ENCODE measurements at regions not wholly inside any gene's neighbourhood (a gene's known extent, or its start where the extent isn't known, plus 50 kb on each side); places are given as distances from the start of the nearest gene placed in this dataset.
"Not testable (repeated sequence)": the region's sequence is repeated elsewhere in the genome, so short reads cannot be mapped to it uniquely, and the experiment has no call there.

DNA sequence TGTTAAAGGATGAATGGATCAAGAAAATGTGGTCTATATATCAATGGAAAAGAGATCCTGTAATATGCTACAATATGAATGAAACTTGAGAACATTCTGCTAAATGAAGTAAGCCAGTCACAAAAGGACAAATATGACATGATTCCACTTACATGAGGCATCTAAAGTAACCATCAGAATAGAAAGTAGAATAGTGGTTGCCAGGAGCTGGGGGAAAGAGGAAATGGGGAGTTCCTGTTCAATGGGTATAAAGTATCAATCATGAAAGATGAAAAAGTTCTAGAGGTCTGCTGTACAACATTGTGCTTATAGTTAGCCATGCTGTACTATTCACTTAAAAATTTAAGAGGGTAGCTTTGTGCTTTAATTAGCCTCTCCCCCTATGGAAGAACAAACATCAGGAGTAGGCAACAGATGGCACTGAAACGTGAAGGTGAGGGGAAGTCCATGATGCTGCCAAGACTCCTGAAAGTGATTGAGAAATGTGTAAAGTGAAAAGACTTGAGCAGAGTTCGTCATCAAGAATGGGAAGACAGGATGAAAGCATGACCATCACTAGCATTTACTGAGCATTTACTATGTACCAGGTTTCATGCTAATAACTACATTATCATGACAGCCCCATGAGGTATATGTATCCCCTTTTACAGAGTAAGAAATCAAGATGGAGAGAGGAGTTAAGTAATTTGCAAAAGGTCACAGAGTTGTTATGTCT, 167.2 kb downstream of the CYB561 start:
- TF ChIP-seq, protein P1, sequence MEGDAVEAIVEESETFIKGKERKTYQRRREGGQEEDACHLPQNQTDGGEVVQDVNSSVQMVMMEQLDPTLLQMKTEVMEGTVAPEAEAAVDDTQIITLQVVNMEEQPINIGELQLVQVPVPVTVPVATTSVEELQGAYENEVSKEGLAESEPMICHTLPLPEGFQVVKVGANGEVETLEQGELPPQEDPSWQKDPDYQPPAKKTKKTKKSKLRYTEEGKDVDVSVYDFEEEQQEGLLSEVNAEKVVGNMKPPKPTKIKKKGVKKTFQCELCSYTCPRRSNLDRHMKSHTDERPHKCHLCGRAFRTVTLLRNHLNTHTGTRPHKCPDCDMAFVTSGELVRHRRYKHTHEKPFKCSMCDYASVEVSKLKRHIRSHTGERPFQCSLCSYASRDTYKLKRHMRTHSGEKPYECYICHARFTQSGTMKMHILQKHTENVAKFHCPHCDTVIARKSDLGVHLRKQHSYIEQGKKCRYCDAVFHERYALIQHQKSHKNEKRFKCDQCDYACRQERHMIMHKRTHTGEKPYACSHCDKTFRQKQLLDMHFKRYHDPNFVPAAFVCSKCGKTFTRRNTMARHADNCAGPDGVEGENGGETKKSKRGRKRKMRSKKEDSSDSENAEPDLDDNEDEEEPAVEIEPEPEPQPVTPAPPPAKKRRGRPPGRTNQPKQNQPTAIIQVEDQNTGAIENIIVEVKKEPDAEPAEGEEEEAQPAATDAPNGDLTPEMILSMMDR (IDR thresholded peaks at IDR 0.05; ENCODE audit: insufficient read depth, low read depth, low read length): no peak
- no peak for DNase-seq (ENCODE audit: low read depth)
- CTCF ChIA-PET: no interaction called here
- Histone ChIP-seq H3K4me3 (ENCODE audit: low read depth, low read length) (no peak overlapping the region), H3K36me3 (ENCODE audit: control insufficient read depth, insufficient read depth, low read length) (no peaks in the 10 kb centered on the region), H3K27me3 (ENCODE audit: control insufficient read depth, insufficient read depth, low read length) (no peaks in the 10 kb centered on the region)
- POLR2A ChIA-PET: no interaction called here

GRCh38 chr17:63279498-63280230, 166.4 kb downstream of the CYB561 start:
- DNase-seq (ENCODE audit: low read depth): peak; percentile 42
- H3K36me3 ChIP-seq (ENCODE audit: control insufficient read depth, insufficient read depth, low read length): no peaks in the 10 kb centered on the region
- TF ChIP-seq, protein P1 (IDR thresholded peaks at IDR 0.05; ENCODE audit: insufficient read depth, low read depth, low read length): no peak
- no peaks in the 10 kb centered on the region for H3K27me3 ChIP-seq (ENCODE audit: control insufficient read depth, insufficient read depth, low read length)
- POLR2A ChIA-PET: interaction anchor here (0.6 kb wide), 1 partner anchor 415 kb away, joined by 4 read pairs; no protein-coding TSS in a partner anchor
- CTCF ChIA-PET: no interaction called here
- H3K4me3 ChIP-seq (ENCODE audit: low read depth, low read length): no peak overlapping the region

GRCh38 chr17:63282455-63282854, 163.7 kb downstream of the CYB561 start:
- no peaks in the 10 kb centered on the region for H3K27me3 ChIP-seq (ENCODE audit: control insufficient read depth, insufficient read depth, low read length)
- H3K4me3 ChIP-seq (ENCODE audit: low read depth, low read length): no peak overlapping the region
- POLR2A ChIA-PET: no interaction called here
- no peaks in the 10 kb centered on the region for H3K36me3 ChIP-seq (ENCODE audit: control insufficient read depth, insufficient read depth, low read length)
- CTCF ChIA-PET: no interaction called here
- DNase-seq (ENCODE audit: low read depth): no peak
- TF ChIP-seq, protein P1 (IDR thresholded peaks at IDR 0.05; ENCODE audit: insufficient read depth, low read depth, low read length): no peak

- POLR2A ChIA-PET: no interaction called here
- no peak for DNase-seq (ENCODE audit: low read depth)
Observed at GRCh38 chr17:63285551-63285950, 160.6 kb downstream of the CYB561 start.

GRCh38 chr17:63286254-63286653, 159.9 kb downstream of the CYB561 start:
- no peak for DNase-seq (ENCODE audit: low read depth)
- ChIA-PET POLR2A (no interaction called here), CTCF (no interaction called here)
- TF ChIP-seq, protein P1 (IDR thresholded peaks at IDR 0.05; ENCODE audit: insufficient read depth, low read depth, low read length): no peak
- no peak overlapping the region for H3K4me3 ChIP-seq (ENCODE audit: low read depth, low read length)
- no peaks in the 10 kb centered on the region for H3K36me3 ChIP-seq (ENCODE audit: control insufficient read depth, insufficient read depth, low read length)
- H3K27me3 ChIP-seq (ENCODE audit: control insufficient read depth, insufficient read depth, low read length): no peaks in the 10 kb centered on the region

More at GRCh38 chr17:63285551-63285950, 160.6 kb downstream of the CYB561 start:
- CTCF ChIA-PET: interaction anchor here (1.0 kb wide), 1 partner anchor 140 kb away, joined by 3 read pairs; no protein-coding TSS in a partner anchor
- Histone ChIP-seq H3K36me3 (ENCODE audit: control insufficient read depth, insufficient read depth, low read length) (no peaks in the 10 kb centered on the region), H3K27me3 (ENCODE audit: control insufficient read depth, insufficient read depth, low read length) (no peaks in the 10 kb centered on the region), H3K4me3 (ENCODE audit: low read depth, low read length) (no peak overlapping the region)
- TF ChIP-seq, protein P1 (IDR thresholded peaks at IDR 0.05; ENCODE audit: insufficient read depth, low read depth, low read length): no peak

DNA sequence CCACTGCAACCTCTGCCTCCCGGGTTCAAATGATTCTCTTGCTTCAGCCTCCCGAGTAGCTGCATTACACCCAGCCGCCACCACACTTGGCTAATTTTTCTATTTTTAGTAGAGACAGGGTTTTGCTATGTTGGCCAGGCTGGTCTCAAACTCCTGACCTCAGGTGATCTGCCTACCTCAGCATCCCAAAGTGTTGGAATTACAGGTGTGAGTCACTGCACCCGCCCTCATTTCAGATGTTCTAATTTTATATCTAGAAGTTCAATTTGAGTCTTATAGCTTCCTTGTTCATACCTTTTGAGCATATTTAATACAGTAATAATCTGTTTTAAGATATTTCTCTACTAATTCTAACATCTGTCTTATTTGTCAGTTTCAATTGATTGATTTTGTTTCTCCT, 159.1 kb downstream of the CYB561 start:
- POLR2A ChIA-PET; DNase-seq (ENCODE audit: low read depth); H3K36me3 ChIP-seq (ENCODE audit: control insufficient read depth, insufficient read depth, low read length); H3K27me3 ChIP-seq (ENCODE audit: control insufficient read depth, insufficient read depth, low read length); H3K4me3 ChIP-seq (ENCODE audit: low read depth, low read length); CTCF ChIA-PET: not testable (repeated sequence)

Data from BJ (cell line).